Fibroblast of skin of left biceps (primary cell): ENCODE measurements at regions not wholly inside any gene's neighbourhood (a gene's known extent, or its start where the extent isn't known, plus 50 kb on each side); places are given as distances from the start of the nearest gene placed in this dataset.

Source experiments
- DNase-seq, 2 experiments: peaks; one replicate each; pipeline ENCODE4 v3.0.0-alpha.2; 2013; ENCODE audit warnings: low read depth in 2 of 2

DNA sequence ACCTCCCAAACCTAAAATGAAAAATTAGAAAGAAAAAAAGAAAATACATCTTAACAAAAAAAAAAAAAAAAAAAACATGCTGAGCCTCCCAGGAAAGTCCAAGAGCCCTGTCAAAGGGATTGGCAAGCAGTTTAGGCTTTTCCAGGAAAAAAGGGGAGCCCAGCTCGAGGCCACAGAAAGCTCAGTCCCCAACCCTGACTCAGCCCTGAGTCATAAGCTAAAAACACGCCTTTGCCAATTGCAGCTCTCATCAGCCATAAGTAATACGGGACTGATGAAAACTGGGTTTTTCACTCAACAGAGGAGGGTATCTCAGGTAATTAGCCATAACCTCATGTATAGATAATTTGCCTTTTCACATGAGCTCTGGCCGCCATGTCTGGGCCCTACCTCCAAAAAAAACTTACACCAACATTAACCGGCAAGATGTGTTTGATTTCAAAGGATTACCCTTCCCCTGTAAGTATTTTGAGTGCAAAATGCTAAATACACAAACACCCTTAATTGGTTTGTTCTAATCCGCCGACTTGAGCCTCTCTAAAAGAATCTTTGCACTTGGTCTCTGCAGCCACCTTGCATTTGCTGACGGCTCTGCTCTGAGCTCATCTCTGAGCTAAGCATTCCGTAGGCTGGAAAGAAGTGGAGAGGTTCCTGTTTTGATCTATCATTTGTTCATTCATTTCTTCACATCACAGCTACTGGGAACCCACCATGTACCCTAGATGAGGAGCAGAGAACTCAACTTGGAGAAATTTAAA, 319.2 kb downstream of the BCL11B start:
- DNase-seq, result peak; percentile 66 to 68

DNA sequence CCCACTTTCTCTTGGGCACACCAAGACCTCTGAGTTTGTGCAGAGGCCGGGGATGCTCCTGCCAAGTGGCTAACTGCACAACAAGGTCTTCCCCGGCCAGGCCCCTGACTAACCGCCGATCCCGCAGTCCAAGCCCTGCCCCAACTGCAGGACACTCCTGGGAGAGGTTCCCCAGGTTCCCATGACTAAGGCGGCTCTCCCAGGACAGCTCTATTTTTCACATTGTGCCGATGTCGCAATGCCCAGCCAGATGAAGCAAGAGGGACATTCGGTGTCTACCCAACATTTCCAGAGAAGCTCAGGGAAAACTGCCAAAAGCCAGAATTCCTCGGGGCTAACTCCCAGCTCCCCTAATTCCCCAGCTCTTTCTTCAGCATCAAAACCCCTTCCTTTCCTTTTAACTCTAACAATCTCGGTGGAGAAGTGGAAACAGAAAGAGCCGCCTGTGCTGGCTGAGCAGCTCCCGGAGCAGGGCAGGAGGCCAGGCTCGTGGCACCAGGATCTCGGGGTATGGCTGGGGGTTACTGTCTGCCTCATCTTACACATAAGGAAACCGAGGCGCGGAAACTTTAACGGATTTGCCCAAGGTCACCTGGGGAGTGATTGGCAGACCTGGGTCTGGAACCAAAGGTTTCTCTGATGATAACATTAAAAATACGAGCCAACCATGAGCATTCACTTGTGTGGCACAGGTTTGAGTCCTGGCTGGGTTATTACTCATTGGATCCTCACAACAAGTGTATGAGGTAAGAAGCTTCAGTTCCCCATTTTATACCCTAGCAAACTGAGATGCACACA, 318.2 kb downstream of the BCL11B start:
- peak; percentile 81 to 84 for DNase-seq

DNA sequence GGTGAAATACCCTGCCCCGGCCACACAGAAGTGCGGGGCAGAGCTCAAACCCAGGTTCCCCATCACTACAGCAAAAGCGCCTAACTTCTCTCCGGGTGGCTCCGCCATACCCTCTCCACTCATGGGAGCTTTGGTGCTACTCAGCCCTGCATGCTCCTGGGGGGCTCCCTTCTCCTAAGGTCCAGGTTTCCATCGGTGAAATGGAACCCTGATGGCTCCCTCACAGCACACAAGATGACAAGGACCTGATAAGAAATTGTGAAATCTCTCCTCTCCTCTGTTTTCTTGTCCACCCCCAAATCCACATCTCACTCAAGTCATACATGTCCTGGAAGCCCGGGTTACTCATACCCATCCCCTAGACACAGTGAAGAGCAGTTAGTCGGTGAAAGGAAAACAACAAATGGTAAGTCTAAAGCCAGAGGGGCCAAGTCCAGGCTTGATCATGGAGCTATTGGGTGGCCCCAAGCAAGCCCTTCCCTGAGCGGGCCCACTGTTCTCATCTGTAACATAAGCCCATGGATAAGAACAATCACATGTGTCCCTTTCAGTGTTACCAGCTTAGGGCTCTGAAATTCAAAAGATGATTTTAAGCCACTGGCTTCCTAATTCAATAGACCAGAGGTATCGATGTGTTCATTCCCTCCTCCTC, 317.5 kb downstream of the BCL11B start:
- no peak for DNase-seq

DNA sequence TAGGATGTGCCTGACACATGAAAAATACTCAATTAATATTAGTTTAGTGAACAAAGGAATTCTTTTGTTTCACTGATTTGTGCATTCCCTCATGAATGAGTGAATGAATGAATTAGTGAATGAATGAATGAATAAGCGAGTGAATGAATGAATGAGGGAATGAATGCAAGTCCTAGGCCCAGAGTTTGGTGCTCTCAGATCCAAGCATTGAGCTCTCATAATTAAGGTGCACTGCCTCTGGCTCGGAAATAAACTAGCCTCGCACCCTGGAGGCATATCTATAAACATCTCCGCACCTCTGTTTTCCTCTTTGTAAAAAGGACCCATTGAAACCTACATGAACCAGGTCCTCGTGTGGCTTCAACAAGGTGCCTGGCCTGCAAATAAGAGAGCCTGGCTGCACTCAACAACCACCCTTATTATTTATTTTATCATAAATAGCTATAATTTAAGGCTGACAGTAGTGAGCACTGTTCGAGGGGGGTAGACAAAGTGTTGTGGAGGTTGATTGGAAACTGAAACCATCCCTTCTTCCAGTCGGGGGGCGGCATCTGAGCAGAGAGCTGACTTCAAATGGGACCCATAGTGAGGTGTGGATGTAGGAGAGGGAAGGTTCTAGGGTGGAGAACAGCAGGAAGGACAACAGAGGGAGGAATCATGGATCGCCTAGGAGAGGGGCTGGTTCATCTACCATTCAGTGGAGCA, 316.8 kb downstream of the BCL11B start:
- DNase-seq, result no peak

DNA sequence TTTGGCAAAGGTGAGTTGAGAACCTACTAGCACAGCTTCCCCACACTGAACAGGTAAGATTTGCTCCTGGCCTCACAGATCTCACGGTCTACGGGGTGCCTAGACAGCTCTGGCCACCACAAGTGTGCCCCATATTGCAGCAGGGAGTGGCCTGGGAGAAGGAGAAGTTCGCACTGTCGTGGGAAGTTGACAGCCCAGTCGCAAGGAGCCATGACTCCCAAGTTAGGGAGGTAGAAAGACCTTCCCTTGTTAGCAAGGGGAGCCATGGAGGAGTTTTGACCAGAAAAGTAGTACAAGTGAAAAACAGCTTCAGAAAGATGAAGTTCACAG, 316.3 kb downstream of the BCL11B start:
- DNase-seq, result no peak

DNA sequence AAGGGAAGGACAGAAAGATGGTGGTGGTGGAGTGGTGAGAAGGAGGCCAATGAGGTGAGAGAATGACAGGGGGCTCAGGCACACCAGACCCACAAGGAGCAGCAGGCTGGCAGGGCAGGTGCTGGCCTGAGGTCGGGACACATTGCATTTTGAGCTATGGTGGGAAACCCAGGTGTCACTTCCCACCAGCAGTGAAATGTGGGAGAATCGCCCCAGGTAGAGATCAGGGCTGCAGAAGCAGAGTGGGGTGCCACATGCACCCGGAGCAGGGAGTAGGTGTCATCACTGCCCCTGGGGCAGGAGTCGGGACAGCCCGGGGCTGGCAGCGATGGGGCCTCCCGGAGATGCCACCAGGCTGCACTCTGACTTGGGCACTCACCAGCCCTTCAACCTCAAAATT, 315.8 kb downstream of the BCL11B start:
- DNase-seq, result no peak

DNA sequence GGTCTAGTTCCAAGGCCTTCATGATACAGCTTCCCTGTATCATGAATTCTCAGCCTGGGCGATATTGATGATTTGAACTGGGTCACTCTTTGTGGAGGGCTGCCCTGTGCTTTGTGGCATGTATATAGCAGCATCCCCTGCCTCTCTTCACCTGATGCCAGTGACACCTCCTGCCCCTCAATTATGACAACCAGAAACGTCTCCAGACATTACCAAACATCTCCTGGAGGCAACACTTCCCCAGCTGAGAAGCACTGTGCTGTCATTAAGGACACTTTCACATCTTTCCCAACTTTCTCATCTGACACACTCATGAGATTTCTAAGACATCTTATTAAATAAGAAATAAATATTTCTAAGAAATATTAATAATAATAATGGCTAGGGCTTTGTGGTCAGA, 315.3 kb downstream of the BCL11B start:
- no peak for DNase-seq

DNA sequence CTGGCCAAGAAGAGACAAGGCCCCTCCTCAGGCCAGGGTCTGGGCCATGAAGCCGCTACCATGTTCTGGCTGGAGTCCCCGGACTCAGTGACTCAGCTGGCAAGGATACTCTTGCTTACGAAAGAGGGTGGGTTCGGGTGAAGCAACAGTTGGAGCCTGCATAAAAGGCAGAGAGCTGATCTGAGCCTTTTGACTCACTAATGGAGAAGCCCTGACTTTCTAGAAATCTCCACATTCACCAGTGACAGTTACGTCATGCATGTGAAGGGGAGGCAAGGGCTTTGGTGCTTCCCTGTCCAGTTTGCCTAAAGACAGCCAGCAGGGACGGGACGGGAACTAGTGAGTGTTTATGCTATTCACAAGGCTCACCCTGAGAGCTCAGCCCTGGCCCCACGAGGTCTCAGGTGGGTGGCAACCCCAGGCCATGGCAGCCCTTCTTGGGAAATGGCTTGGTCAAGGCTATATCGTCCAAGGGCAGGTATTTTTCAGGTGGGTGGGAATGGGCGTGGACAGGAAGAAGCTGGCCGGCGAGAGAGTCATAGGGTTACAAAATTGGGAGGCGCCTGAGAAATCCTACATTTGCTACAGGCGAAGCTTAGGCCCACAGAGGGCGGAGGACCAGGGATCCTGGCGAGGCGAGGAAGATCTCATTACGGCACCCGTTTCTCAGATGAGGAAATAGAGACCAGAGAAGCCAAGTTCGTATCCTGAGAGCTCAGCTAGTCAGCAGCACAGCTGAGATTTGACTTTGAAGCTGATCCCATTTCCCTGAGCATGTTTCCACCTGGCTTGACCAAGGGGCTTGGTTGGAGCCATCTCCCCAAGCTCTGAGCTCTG, 314.6 kb downstream of the BCL11B start:
- peak; percentile 83 for DNase-seq

DNA sequence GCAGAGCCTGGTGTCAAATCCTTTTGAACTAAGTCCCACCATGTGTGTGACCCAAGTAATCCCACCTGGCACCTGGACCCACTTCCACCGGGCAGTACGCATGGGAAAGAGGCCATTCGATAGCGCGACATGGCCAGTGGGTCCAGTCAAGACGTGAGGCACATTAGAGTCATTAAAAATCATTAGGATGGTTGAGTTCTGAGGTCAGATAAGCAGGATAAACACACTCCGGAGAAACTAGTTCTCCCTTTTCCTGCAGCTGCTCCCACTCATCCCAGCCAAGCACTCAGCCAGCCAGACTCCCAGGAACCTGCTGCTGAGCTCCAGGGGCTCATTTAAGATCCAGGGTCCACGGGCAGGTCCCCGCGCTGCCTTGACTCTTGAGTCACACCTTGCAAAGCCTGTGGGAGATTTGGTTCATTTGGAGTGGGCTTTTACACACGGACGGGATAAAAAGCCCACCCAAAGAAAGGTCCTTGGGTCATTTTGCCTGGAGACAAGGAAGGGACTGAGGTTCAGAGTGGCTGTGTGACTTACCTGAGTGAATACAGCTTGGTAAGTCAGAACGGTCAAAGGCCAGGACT, 313.9 kb downstream of the BCL11B start:
- no peak for DNase-seq

DNA sequence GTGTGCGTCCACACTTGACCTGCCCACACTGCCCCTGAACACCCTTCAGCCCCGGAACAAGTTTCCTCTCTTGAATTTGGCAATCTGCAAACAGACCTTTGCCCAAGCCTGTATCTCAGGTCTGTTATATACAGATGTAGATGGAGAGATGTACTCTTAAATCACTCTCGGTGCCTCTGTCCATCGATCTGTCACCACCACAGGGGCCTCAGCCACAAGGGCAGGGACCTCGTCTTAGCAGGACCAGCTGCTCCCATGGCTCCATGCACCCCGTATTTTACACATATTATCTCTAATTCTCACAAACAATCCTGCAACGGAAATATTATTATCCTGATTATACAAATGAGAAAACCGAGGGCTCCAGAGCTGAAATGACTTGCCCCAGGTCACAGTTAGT, 313.4 kb downstream of the BCL11B start:
- DNase-seq, result no peak

DNA sequence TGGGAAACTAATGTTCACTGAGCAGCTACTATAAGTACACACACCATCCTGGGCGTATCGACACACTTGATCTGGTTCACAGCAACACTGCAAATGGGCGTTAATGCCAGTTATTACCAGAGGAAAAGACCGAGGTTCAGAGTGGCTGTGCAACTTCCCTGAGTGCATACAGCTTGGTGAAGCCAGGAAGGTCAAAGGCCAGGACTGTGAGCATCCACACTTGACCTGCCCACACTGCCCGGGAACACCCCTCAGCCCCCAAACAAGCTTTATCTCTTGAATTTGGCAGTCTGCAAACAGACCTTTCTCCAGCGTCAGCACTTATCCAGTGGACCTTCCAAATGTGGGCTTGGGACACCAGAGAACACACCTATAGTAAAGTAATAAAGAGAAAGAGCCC, 312.6 kb downstream of the BCL11B start:
- no peak for DNase-seq

DNA sequence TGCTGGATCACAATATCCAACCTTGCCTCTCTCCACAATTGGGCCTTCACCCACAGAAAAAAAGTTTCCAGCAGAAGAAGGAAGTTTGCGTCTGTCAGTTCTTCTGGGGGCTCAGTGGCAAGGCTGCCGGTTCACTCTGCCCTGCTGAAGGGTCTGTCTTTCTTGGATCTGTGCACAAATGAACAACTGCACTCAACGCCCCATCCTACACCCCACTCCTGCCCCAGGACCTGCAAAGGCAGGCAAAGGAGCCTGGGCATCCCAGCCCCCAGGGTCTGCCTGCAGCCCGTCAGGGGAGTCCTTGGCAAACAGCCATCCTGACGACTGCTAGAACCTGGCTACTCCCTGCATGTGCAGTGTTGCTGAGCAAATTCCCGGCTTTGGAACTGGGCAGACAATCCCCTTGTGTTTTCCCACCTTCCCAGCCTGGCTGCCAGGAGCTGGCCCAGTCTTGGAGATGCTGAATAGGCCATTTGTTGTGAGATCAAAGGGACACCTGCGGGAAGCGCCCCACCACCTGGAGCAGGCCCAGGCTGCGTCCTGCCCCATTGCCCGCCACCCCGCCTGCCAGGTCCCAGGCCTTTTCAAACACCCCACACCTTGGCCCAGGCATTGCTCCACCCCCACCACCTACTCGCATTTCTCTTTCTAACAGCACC, 311.9 kb downstream of the BCL11B start:
- DNase-seq, result no peak

DNA sequence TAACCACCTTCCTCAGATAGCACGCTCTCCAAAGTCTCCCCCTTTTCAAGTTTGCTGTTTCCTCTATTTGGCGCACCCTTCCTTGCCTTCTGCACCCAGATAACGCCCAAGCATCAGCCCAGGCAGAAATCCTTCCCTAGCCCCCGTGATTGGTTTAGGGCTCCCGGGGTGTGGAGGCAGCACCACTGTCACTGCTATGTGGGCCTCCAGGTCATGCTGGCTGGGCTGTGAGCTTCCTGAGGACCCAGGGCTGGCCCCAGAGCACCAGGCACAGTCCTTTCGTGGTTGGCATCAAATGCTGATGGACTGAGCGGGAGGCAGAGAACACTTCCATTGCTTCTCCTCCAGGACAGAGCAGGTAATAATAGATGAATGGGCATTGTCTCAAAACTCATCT, 311.4 kb downstream of the BCL11B start:
- DNase-seq, result no peak

DNA sequence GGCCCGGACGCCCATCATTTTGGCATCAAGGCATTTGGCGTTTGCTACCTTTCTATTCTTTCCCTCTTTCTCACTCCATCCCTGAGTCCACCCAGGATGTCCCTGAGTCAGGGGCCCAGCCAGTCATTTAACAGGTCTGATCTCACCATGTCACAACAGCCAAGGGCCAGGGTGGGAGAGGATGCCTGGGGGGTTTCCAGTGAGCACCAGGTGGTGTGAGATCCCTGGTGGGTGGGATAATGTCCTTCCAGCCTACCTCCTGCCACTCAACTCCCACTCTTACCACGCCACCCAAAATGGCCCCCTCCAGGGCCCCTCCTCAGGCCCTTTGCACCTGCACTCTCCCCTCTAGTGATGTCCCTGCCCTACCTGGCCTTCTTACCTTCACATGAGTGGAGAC, 310.8 kb downstream of the BCL11B start:
- no peak for DNase-seq

DNA sequence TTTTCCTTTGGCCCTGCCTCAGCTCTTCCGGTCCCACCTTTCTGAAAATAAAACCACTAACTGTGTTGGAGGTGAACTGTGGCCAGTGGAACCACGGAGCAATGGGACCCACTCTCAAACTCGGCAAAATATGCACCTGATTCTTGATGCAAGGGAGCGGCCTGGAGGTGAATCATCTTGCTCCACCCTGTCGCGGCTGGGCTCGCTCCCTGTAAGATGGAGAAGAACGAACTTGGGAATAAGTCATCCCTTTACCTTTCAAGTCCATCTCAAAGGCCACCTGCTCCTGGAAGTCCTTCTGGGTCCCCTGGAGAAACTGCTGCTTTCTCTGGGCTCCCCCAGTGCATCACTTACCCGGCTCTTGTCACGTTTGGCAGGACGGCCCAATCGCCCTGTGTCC, 309.9 kb downstream of the BCL11B start:
- DNase-seq, result no peak

DNA sequence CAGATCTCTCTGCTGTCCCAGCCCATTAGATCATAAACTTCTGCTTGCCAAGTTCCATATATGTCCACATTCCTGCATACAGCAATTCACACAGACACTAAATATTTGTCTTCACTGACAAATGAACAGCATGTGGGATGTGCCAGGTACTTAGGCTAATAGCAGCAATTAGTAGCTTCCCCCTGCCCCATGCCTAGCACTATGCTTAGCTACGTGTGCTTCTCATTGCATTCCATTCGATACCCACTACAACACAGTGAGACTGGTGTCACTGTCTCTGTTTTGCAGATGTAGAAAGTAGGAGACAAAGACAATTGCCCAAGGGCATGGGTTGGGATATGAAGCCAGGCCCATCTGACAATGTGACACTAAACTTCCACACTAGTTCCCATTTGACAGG, 308.4 kb downstream of the BCL11B start:
- no peak for DNase-seq

DNA sequence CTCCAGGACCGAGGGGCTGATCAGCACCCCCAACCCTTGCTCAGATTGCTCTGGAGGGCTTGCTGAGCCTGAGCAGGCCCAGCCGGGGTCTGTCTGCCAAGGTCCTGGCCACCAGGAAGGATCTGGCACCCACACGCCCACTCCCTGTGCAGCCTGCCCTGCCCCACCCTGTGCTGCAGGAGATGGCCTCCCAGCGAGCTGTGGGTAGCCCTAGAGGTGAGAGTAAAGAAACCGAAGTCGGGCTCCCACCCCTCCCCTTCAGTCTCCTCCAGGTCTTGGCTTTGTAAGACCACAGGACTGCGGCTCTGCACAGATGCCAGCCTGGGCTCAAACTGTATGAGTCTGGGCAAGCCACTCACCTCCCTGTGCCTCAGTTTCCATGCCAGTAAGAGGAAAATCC, 307.8 kb downstream of the BCL11B start:
- no peak for DNase-seq

DNA sequence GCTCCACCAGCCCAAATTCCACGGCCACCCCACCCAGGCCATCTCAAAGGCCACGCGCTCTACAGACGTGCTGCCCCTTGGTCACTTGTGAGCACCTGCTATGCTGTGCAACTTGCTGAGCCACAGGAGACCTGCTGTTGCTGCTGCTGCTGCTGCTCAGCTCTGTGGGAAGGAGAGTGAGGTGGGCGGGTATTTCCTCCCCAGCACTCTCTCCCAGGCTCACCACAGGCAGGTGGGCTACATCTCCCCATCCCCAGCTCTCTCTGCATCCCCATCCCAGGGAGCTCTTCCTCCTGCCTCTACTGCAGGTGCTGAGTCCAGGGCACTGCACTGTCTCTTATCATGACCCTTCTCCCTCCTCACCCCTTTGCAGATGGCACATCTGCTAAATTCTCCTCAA, 306.9 kb downstream of the BCL11B start:
- no peak for DNase-seq

DNA sequence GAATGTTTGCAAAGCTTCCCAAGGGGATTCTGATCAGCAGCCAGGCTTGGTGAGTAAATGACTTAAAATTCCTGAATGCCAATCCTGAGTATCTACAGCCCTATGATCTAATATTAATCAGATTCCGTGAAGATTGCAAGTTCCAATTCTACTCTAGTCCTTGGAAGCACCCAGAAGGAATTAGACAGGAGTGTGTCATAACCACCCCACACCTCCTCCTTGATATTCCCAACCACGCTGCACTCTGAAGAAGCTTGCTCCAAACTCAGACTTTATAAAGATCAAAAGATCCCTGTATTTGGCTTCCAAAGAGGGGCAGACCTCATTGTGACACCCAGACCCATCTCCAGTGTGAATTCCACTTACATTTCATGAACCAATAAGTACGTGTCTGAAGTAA, 306.0 kb downstream of the BCL11B start:
- peak in 1 of 2 experiments; percentile 39 for DNase-seq

DNA sequence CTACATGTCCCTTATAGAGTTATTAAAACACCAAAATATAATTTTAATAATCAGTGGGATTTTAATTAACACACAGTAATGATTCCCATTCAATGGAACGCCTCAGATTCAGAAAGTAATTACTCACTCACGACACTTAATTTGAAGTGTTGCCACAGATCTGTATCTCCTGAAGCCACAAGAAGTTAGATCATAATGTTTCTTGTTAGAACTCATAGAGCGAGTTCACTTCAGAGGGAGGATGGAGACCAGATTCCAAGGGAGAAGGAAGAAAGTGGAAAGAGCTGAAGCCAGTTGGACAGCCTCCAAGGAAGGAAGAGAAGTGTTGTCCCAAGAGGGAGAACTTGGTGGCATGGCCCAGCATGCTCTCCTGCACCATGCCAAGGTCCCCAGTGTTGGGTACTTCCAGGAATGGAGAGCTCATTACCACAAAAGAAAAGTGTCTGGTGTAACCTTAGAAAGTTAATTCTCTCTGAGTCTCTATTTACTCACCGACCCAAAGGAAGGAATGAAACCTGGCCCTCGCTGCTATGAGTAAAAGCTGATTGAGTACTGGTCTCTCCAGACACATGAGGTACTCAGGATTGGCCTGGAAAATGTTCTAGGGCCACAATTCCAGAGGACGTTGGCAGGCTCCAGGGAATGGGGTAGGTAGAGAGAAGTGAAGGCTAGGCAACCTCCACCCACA, 305.4 kb downstream of the BCL11B start:
- DNase-seq, result no peak
